OCI-LY1 (cell line): ENCODE measurements at regions not wholly inside any gene's neighbourhood (a gene's known extent, or its start where the extent isn't known, plus 50 kb on each side); places are given as distances from the start of the nearest gene placed in this dataset.

Experiments
- EZH2 ChIP-seq: fragments of 200-600 bp; sonication (generic), shearing (Covaris generic); IDR thresholded peaks from 2 replicates; pipeline ENCODE4 v1.8.0; 2017; ENCODE audit warnings: borderline replicate concordance, mixed run types, mild to moderate bottlenecking, antibody characterized with exemption, low read length, moderate library complexity, mixed read lengths
- TF ChIP-seq, protein P1 (sequence below): fragments of 200-600 bp; sonication (generic), shearing (Covaris generic); IDR thresholded peaks from 2 replicates; pipeline ENCODE4 v1.5.1; 2017; ENCODE audit warnings: mild to moderate bottlenecking, antibody characterized with exemption, low read length, moderate library complexity, mixed read lengths

DNA sequence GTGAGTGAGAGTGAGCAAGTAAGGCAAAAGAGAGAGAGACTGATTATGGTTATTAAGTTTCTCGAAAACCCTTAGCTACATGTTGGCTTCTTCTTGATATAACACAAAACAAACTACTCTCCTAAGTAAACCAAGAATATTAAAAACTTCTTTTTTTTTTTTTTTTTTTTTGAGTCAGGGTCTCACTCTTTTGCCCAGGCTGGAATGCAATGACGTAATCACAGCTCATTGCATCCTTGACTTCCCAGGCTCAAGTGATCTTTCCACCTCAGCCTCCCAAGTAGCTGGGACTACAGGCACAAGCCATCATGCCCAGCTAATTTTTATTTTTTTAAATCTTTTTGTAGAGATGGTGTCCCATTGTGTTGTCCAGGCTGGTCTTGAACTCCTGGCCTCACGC, 102.2 kb upstream of the IL6 start:
- TF ChIP-seq, protein P1, sequence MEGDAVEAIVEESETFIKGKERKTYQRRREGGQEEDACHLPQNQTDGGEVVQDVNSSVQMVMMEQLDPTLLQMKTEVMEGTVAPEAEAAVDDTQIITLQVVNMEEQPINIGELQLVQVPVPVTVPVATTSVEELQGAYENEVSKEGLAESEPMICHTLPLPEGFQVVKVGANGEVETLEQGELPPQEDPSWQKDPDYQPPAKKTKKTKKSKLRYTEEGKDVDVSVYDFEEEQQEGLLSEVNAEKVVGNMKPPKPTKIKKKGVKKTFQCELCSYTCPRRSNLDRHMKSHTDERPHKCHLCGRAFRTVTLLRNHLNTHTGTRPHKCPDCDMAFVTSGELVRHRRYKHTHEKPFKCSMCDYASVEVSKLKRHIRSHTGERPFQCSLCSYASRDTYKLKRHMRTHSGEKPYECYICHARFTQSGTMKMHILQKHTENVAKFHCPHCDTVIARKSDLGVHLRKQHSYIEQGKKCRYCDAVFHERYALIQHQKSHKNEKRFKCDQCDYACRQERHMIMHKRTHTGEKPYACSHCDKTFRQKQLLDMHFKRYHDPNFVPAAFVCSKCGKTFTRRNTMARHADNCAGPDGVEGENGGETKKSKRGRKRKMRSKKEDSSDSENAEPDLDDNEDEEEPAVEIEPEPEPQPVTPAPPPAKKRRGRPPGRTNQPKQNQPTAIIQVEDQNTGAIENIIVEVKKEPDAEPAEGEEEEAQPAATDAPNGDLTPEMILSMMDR, result no peak
- no peak for TF ChIP-seq EZH2
